ENCODE measurements at regions not wholly inside any gene's neighbourhood (a gene's known extent, or its start where the extent isn't known, plus 50 kb on each side); places are given as distances from the start of the nearest gene placed in this dataset.

GRCh38 chr3:105930733-105931132 is 61.9 kb upstream of the CBLB start:
- TF ChIP-seq CTCF (conservative IDR thresholded peaks at IDR 0.05) (no peak), ZFX (IDR thresholded peaks at IDR 0.05) (no peak)
